ENCODE measurements at regions not wholly inside any gene's neighbourhood (a gene's known extent, or its start where the extent isn't known, plus 50 kb on each side); places are given as distances from the start of the nearest gene placed in this dataset.

DNA sequence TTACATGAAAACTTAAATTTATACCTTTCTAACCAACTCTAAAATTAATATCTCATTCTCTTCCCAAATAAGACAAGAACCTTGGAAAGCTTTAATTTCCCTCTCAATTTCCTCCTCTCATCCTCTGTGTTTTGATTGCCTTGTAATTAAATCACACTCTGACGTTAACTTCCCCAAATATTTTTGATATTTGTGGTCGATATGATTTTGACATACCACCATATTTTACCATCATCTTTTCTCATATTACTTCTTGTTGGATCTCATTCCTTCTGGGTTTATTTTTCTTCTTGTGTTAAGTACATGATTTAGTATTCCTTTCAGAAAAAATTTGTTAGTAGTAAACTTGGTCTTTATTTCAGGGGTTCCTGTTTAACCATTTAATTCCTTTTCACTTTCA is 69.6 kb downstream of the RDH14 start:
- peaks cover 11% of the 10 kb centered on the region; the same call in 1 of the 2 replicates for H3K27me3 ChIP-seq (ENCODE audit: control insufficient read depth, insufficient read depth, low read length)
- ChIA-PET CTCF (no interaction called here), POLR2A (no interaction called here)
- H3K36me3 ChIP-seq (ENCODE audit: control insufficient read depth, insufficient read depth, low read length) = no peaks in the 10 kb centered on the region
- TF ChIP-seq, protein P1, sequence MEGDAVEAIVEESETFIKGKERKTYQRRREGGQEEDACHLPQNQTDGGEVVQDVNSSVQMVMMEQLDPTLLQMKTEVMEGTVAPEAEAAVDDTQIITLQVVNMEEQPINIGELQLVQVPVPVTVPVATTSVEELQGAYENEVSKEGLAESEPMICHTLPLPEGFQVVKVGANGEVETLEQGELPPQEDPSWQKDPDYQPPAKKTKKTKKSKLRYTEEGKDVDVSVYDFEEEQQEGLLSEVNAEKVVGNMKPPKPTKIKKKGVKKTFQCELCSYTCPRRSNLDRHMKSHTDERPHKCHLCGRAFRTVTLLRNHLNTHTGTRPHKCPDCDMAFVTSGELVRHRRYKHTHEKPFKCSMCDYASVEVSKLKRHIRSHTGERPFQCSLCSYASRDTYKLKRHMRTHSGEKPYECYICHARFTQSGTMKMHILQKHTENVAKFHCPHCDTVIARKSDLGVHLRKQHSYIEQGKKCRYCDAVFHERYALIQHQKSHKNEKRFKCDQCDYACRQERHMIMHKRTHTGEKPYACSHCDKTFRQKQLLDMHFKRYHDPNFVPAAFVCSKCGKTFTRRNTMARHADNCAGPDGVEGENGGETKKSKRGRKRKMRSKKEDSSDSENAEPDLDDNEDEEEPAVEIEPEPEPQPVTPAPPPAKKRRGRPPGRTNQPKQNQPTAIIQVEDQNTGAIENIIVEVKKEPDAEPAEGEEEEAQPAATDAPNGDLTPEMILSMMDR (IDR thresholded peaks at IDR 0.05; ENCODE audit: insufficient read depth, low read depth, low read length) = no peak
- no peak overlapping the region for H3K4me3 ChIP-seq (ENCODE audit: low read depth, low read length)
- DNase-seq (ENCODE audit: low read depth) = no peak

DNA sequence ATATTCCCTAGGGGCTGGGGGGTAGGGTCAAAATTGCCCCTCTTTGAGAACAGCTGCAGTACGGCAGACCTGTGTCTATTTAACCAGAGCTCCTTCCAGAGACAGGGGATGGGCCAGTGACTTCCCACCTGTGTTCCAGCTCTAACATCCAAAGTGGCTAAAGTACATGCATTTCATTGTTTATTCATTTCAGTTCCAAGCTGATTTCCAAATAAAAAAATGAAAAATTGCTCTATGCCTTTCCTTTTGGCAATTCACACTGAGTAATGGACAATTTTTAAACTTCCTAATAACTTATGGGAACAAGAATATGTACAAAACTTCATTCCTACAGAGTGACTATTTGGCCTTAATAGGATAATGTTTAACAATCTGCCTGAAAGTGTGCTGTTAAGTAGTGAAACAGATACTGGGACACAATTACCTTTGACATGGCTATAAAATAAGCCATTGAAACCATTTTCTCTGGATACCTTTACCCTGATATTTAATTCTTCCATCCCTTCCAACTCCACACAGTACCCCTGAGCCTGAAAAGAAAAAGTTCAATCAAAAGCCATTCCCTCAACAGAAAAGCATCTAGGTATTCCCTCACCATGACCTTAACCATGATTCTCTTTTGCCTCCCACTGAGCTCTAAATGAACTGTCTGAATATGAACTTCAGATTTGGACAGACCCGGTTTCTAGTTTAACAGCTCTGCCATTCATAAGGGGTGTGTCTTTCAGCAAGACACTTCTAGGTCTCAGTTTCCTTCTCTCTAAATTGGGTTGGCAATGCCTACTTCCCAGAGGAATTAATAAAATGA is 73.1 kb downstream of the RDH14 start:
- CTCF ChIA-PET = interaction anchor here (1.9 kb wide), 1 partner anchor 24 kb away, joined by 5 read pairs; no protein-coding TSS in a partner anchor
- DNase-seq (ENCODE audit: low read depth) = no peak
- Histone ChIP-seq H3K4me3 (ENCODE audit: low read depth, low read length) (no peak overlapping the region), H3K27me3 (ENCODE audit: control insufficient read depth, insufficient read depth, low read length) (peaks cover 2% of the 10 kb centered on the region; the same call in 1 of the 2 replicates), H3K36me3 (ENCODE audit: control insufficient read depth, insufficient read depth, low read length) (no peaks in the 10 kb centered on the region)
- TF ChIP-seq, protein P1 (IDR thresholded peaks at IDR 0.05; ENCODE audit: insufficient read depth, low read depth, low read length) = no peak
- POLR2A ChIA-PET = no interaction called here

DNA sequence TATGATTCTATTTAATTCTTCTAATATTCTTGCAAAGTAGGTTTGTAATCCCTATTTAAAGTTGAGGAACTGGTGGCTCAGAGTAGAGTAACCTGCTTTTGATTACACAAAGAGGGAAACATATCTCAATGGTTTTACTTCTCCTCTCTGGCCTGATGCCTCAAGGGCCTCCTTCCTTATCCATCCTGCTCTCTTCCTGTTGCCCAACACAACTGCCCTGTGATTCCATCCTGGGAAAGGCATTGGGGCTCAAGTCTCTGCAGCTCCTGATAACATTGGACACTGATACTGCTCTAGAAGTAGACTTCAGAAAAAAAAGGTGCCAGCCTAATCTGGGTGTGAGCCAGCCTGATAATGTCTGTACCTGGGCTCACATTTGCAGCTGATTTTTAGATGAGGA is 75.8 kb downstream of the RDH14 start:
- no peak overlapping the region for H3K4me3 ChIP-seq (ENCODE audit: low read depth, low read length)
- TF ChIP-seq, protein P1 (IDR thresholded peaks at IDR 0.05; ENCODE audit: insufficient read depth, low read depth, low read length) = no peak
- no peaks in the 10 kb centered on the region for H3K27me3 ChIP-seq (ENCODE audit: control insufficient read depth, insufficient read depth, low read length)
- H3K36me3 ChIP-seq (ENCODE audit: control insufficient read depth, insufficient read depth, low read length) = no peaks in the 10 kb centered on the region
- ChIA-PET POLR2A (no interaction called here), CTCF (no interaction called here)
- no peak for DNase-seq (ENCODE audit: low read depth)

DNA sequence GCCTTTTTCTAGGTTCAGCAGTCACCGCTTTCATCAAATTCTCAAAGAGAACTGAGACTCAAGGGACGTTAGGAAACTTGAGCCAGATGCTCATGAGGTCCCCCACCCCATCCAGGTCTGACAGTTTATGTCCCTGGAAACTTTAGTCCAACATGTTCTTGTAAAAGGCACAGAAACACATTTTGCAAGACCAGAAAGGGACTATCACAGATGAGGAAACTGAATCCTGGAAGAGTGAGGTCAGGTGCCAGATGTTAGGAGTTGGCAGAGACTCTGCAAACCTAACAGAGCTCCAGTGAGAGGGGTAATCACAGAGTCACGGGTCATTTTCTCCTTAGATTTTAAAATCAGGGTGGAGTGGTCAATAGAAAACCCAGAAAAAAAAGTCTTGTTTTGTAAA is 76.6 kb downstream of the RDH14 start:
- POLR2A ChIA-PET = no interaction called here
- CTCF ChIA-PET = interaction anchor here (0.9 kb wide), 1 partner anchor 10 kb away, joined by 4 read pairs; no protein-coding TSS in a partner anchor
- DNase-seq (ENCODE audit: low read depth) = no peak

DNA sequence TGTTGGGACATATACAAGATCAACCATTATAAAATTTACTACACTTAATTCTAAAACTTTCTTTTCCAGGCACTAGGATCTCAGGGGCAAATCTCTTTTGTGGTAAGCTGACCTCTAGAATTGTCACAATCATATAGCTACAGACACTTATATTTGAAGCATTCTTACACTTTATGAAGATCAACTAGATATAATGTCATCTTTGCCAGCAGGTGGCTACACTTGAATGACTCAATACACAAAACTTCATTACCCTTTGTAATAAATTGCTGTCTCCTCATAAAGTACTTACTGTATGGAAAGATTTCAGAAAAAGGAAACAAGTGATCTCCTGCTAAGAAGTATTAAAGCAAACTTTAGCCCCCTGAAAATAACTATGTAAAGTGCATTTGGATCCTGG is 77.8 kb downstream of the RDH14 start:
- no peak for DNase-seq (ENCODE audit: low read depth)
- CTCF ChIA-PET = no interaction called here
- no peaks in the 10 kb centered on the region for H3K27me3 ChIP-seq (ENCODE audit: control insufficient read depth, insufficient read depth, low read length)
- no peaks in the 10 kb centered on the region for H3K36me3 ChIP-seq (ENCODE audit: control insufficient read depth, insufficient read depth, low read length)
- POLR2A ChIA-PET = no interaction called here
- TF ChIP-seq, protein P1 (IDR thresholded peaks at IDR 0.05; ENCODE audit: insufficient read depth, low read depth, low read length) = no peak
- H3K4me3 ChIP-seq (ENCODE audit: low read depth, low read length) = no peak overlapping the region

More for the DNA sequence above, 76.6 kb downstream of the RDH14 start:
- H3K36me3 ChIP-seq (ENCODE audit: control insufficient read depth, insufficient read depth, low read length) = no peaks in the 10 kb centered on the region
- no peaks in the 10 kb centered on the region for H3K27me3 ChIP-seq (ENCODE audit: control insufficient read depth, insufficient read depth, low read length)
- no peak overlapping the region for H3K4me3 ChIP-seq (ENCODE audit: low read depth, low read length)
- TF ChIP-seq, protein P1 (IDR thresholded peaks at IDR 0.05; ENCODE audit: insufficient read depth, low read depth, low read length) = no peak

Measured in BJ (cell line).